ENCODE measurements at regions not wholly inside any gene's neighbourhood (a gene's known extent, or its start where the extent isn't known, plus 50 kb on each side); places are given as distances from the start of the nearest gene placed in this dataset.

- no peak for TF ChIP-seq CTCF (conservative IDR thresholded peaks at IDR 0.05)
- no peak for TF ChIP-seq ZFX (IDR thresholded peaks at IDR 0.05)
- H3K27ac ChIP-seq, result no peak overlapping the region
These were observed 79.3 kb upstream of the SESTD1 start for GRCh38 chr2:179343945-179344279.

GRCh38 chr2:179341152-179341866 lies 76.7 kb upstream of the SESTD1 start:
- no peak; the same call in 1 of the 2 replicates for TF ChIP-seq CTCF (conservative IDR thresholded peaks at IDR 0.05)
- no peak overlapping the region for H3K27ac ChIP-seq

GRCh38 chr2:179340678-179341077 lies 76.0 kb upstream of the SESTD1 start:
- TF ChIP-seq CTCF (conservative IDR thresholded peaks at IDR 0.05), result peak; percentile 40
- TF ChIP-seq ZFX (IDR thresholded peaks at IDR 0.05), result no peak
- no peak overlapping the region for H3K27ac ChIP-seq

- TF ChIP-seq ZFX (IDR thresholded peaks at IDR 0.05) (no peak), CTCF (conservative IDR thresholded peaks at IDR 0.05) (no peak)
- H3K27ac ChIP-seq, result no peak overlapping the region
These were observed 74.0 kb upstream of the SESTD1 start for GRCh38 chr2:179338681-179339080.

- no peak overlapping the region for H3K27ac ChIP-seq
- TF ChIP-seq ZFX (IDR thresholded peaks at IDR 0.05) (no peak), CTCF (conservative IDR thresholded peaks at IDR 0.05) (no peak)
These were observed 72.3 kb upstream of the SESTD1 start for GRCh38 chr2:179336782-179337534.

- H3K27ac ChIP-seq, result no peak overlapping the region
- TF ChIP-seq CTCF (conservative IDR thresholded peaks at IDR 0.05), result no peak
These were observed 71.1 kb upstream of the SESTD1 start for GRCh38 chr2:179335732-179336131.

GRCh38 chr2:179332903-179333302 lies 68.3 kb upstream of the SESTD1 start:
- no peak overlapping the region for H3K27ac ChIP-seq
- TF ChIP-seq CTCF (conservative IDR thresholded peaks at IDR 0.05) (no peak), ZFX (IDR thresholded peaks at IDR 0.05) (no peak)

Measured in C4-2B (cell line).